SK-N-SH (cell line): ENCODE measurements at regions not wholly inside any gene's neighbourhood (a gene's known extent, or its start where the extent isn't known, plus 50 kb on each side); places are given as distances from the start of the nearest gene placed in this dataset.

Experiments used
- CTCF ChIA-PET: fragments of 300-600, 350-600 bp; formaldehyde crosslinking; extraction: SDS; loops from one replicate; lab custom pipeline; 2021; lab: Yijun Ruan, JAX
- POLR2A ChIA-PET: fragments of 350-600 bp; sonication (Branson Sonifier 250); formaldehyde crosslinking; extraction: SDS; loops from one replicate; lab custom pipeline; 2020; ENCODE audit warnings: antibody characterized with exemption, inconsistent platforms; lab: Yijun Ruan, JAX
- DNase-seq: peaks from one replicate; pipeline ENCODE4 v3.0.0; 2012
- H2AFZ ChIP-seq: fragments of 200-600 bp; sonication (generic); 2 replicates; pipeline ENCODE4 v1.8.1; 2016; ENCODE audit warnings: antibody characterized with exemption, mild to moderate bottlenecking, low read depth
- H3F3A ChIP-seq: fragments of 200-600 bp; sonication (generic); replicated peaks from 2 replicates; pipeline ENCODE3; 2016; ENCODE audit warnings: antibody characterized with exemption, mild to moderate bottlenecking; ENCODE audit not compliant: insufficient read depth
- H3K27ac ChIP-seq, 2 experiments: fragments of 200-500 bp in 1 of 2; fragments of 200-600 bp in 1 of 2; sonication (Bioruptor generic) in 1 of 2; sonication (generic), shearing (Covaris generic) in 1 of 2; 2 replicates each; pipeline versions ENCODE4 v1.5.1 to v1.6.1; 2014 to 2016; ENCODE audit warnings: low read depth in 2 of 2, inconsistent platforms in 1 of 2, low read length in 1 of 2, mild to moderate bottlenecking in 1 of 2, mixed read lengths in 1 of 2
- H3K27me3 ChIP-seq: fragments of 200-600 bp; sonication (generic), shearing (Covaris generic); 2 replicates; pipeline ENCODE4 v1.6.1; 2016; ENCODE audit warnings: mixed run types; ENCODE audit not compliant: insufficient read depth
- H3K36me3 ChIP-seq, 2 experiments: fragments of 200-500 bp in 1 of 2; fragments of 200-600 bp in 1 of 2; sonication (Bioruptor generic) in 1 of 2; sonication (generic) in 1 of 2; replicated peaks in 1 of 2; 2 replicates each; pipeline versions ENCODE3 to v1.5.1; 2014 to 2016; ENCODE audit warnings: low read length in 1 of 2, mild to moderate bottlenecking in 1 of 2; ENCODE audit not compliant: insufficient read depth in 2 of 2, control insufficient read depth in 1 of 2
- H3K4me1 ChIP-seq, 2 experiments: fragments of 200-500 bp in 1 of 2; fragments of 200-600 bp in 1 of 2; sonication (Bioruptor generic) in 1 of 2; sonication (generic), shearing (Covaris generic) in 1 of 2; 2 replicates each; pipeline versions ENCODE4 v1.5.1 to v1.6.1; 2014 to 2016; ENCODE audit warnings: low read depth in 1 of 2, low read length in 1 of 2, mixed run types in 1 of 2; ENCODE audit not compliant: insufficient read depth in 2 of 2, control insufficient read depth in 1 of 2
- H3K4me2 ChIP-seq: fragments of 200-600 bp; sonication (generic), shearing (Covaris generic); 2 replicates; pipeline ENCODE4 v1.6.1; 2017; ENCODE audit warnings: mixed run types
- H3K4me3 ChIP-seq, 2 experiments: fragments of 200-500 bp in 1 of 2; fragments of 200-600 bp in 1 of 2; sonication (Bioruptor generic) in 1 of 2; sonication (generic), shearing (Covaris generic) in 1 of 2; 2 replicates each; pipeline versions ENCODE4 v1.5.1 to v1.8.1; 2014 to 2016; ENCODE audit warnings: low read depth in 2 of 2, inconsistent platforms in 1 of 2, low read length in 1 of 2, mild to moderate bottlenecking in 1 of 2, mixed read lengths in 1 of 2, moderate library complexity in 1 of 2
- H3K79me2 ChIP-seq: fragments of 200-600 bp; sonication (generic); 2 replicates; pipeline ENCODE4 v1.8.1; 2017; ENCODE audit warnings: mild to moderate bottlenecking; ENCODE audit not compliant: insufficient read depth
- H3K9ac ChIP-seq: fragments of 200-600 bp; sonication (generic); 2 replicates; pipeline ENCODE4 v1.6.1; 2017; ENCODE audit warnings: mixed run types
- H3K9me2 ChIP-seq: fragments of 200-600 bp; sonication (generic); 2 replicates; pipeline ENCODE4 v1.6.1; 2017; ENCODE audit warnings: mixed run types
- H3K9me3 ChIP-seq: fragments of 200-600 bp; sonication (generic); 2 replicates; pipeline ENCODE4 v1.6.1; 2017; ENCODE audit warnings: mixed run types, mild to moderate bottlenecking, moderate library complexity
- H4K20me1 ChIP-seq: fragments of 200-600 bp; sonication (generic); 2 replicates; pipeline ENCODE4 v1.6.1; 2017; ENCODE audit warnings: mild to moderate bottlenecking, mixed run types; ENCODE audit not compliant: insufficient read depth
- CHD2 ChIP-seq: fragments of 150-350 bp; IDR thresholded peaks from 2 replicates; pipeline ENCODE4 v1.6.1; 2018; ENCODE audit warnings: low read length; ENCODE audit not compliant: partially characterized antibody
- CTCF ChIP-seq: fragments of 200-600 bp; sonication (generic); IDR thresholded peaks from 2 replicates; pipeline ENCODE4 v1.6.1; 2017; ENCODE audit warnings: antibody characterized with exemption, mild to moderate bottlenecking, moderate library complexity
- EZH2phosphoT487 ChIP-seq: fragments of 200-600 bp; sonication (generic); IDR thresholded peaks from 2 replicates; pipeline ENCODE4 v1.6.1; 2017; ENCODE audit warnings: low read depth, mixed run types, mild to moderate bottlenecking, antibody characterized with exemption, moderate library complexity, borderline replicate concordance
- FOSL2 ChIP-seq: IDR thresholded peaks from 2 replicates; pipeline ENCODE4 v1.4.0; 2012; ENCODE audit warnings: low read depth, mild to moderate bottlenecking, moderate library complexity, borderline replicate concordance
- FOXJ3 ChIP-seq: sonication (generic); formaldehyde crosslinking; IDR thresholded peaks from 2 replicates; pipeline ENCODE4 v1.5.1; 2020; ENCODE audit warnings: mild to moderate bottlenecking, missing genetic modification reagents
- FOXM1 ChIP-seq: IDR thresholded peaks from 2 replicates; pipeline ENCODE4 v1.4.0; 2012; ENCODE audit warnings: low read depth, mild to moderate bottlenecking
- IRF3 ChIP-seq: fragments of 150-350 bp; IDR thresholded peaks from 2 replicates; pipeline ENCODE4 v1.6.1; 2016; ENCODE audit warnings: mild to moderate bottlenecking, low read depth, low read length
- MAX ChIP-seq: IDR thresholded peaks from 2 replicates; pipeline ENCODE4 v1.4.0; 2012; ENCODE audit warnings: low read depth
- MXI1 ChIP-seq: IDR thresholded peaks from 2 replicates; pipeline ENCODE4 v1.6.1; 2012; ENCODE audit warnings: mild to moderate bottlenecking, low read depth, low read length, improper control_type of control experiment
- PBX3 ChIP-seq: IDR thresholded peaks from 2 replicates; pipeline ENCODE4; 2012
- RAD21 ChIP-seq: IDR thresholded peaks from 2 replicates; pipeline ENCODE4 v1.6.1; 2012; ENCODE audit warnings: mild to moderate bottlenecking, low read length
- RCOR1 ChIP-seq: fragments of 150-350 bp; IDR thresholded peaks from 2 replicates; pipeline ENCODE4 v1.6.1; 2017; ENCODE audit warnings: antibody characterized with exemption, low read length
- RFX5 ChIP-seq: IDR thresholded peaks from 2 replicates; pipeline ENCODE4 v1.6.1; 2012; ENCODE audit warnings: mild to moderate bottlenecking, improper control_type of control experiment, low read length
- SIN3A ChIP-seq: IDR thresholded peaks from 2 replicates; pipeline ENCODE4 v1.6.1; 2012; ENCODE audit warnings: low read depth, mild to moderate bottlenecking, low read length, moderate library complexity, borderline replicate concordance
- SMC3 ChIP-seq: IDR thresholded peaks from 2 replicates; pipeline ENCODE4 v1.6.1; 2012; ENCODE audit warnings: low read depth, low read length, improper control_type of control experiment
- TAF1 ChIP-seq: IDR thresholded peaks from 2 replicates; pipeline ENCODE4 v1.6.1; 2012; ENCODE audit warnings: low read depth, mild to moderate bottlenecking, low read length, moderate library complexity, borderline replicate concordance
- TEAD4 ChIP-seq: IDR thresholded peaks from 2 replicates; pipeline ENCODE4 v1.4.0; 2012; ENCODE audit warnings: mild to moderate bottlenecking, borderline replicate concordance; ENCODE audit not compliant: insufficient read depth
- USF1 ChIP-seq: IDR thresholded peaks from 2 replicates; pipeline ENCODE4 v1.4.0; 2012; ENCODE audit warnings: low read depth, borderline replicate concordance
- YY1 ChIP-seq: IDR thresholded peaks from 2 replicates; pipeline ENCODE4 v1.4.0; 2012; ENCODE audit warnings: low read depth, mild to moderate bottlenecking
- WGBS: methylation state at CpG from one replicate; pipeline ENCODE4 v1.1.6; 2017; ENCODE audit warnings: low lambda C conversion rate; 5-methylcytosine and 5-hydroxymethylcytosine counted together

- H3K9me3 ChIP-seq = no peaks in the 10 kb centered on the region
- no peaks in the 10 kb centered on the region for H3K27me3 ChIP-seq
- no peaks in the 10 kb centered on the region for H3K9me2 ChIP-seq
- ChIA-PET POLR2A (no interaction called here), CTCF (interaction anchor here (0.7 to 1.2 kb wide), 2 partner anchors 9 to 1018 kb away, joined by 3 read pairs; no protein-coding TSS in a partner anchor)
- H2AFZ ChIP-seq = no peak overlapping the region
- no peak for DNase-seq
- no peaks in the 10 kb centered on the region for H3K36me3 ChIP-seq
- H4K20me1 ChIP-seq = no peaks in the 10 kb centered on the region
- no peak overlapping the region for H3K4me2 ChIP-seq
- H3K27ac ChIP-seq = no peak overlapping the region
- H3K4me3 ChIP-seq = no peak overlapping the region
- no peaks in the 10 kb centered on the region for H3K79me2 ChIP-seq
- no peaks in the 10 kb centered on the region for H3K4me1 ChIP-seq
- TF ChIP-seq FOXJ3 = no peak
- TF ChIP-seq RCOR1 = no peak
- TF ChIP-seq SIN3A = no peak
- TF ChIP-seq USF1 = no peak
- TF ChIP-seq TAF1 = no peak
- TF ChIP-seq MXI1 = no peak
- no peak for TF ChIP-seq RFX5
- TF ChIP-seq CTCF = no peak
- TF ChIP-seq CHD2 = no peak
- TF ChIP-seq TEAD4 = no peak
- H3K9ac ChIP-seq = no peak overlapping the region
- no peaks in the 10 kb centered on the region for H3F3A ChIP-seq
These were observed 1015.8 kb downstream of the SORCS3 start for GRCh38 chr10:105656856-105657255.

GRCh38 chr10:105650306-105650705 lies 1009.2 kb downstream of the SORCS3 start:
- H3K4me2 ChIP-seq = no peak overlapping the region
- H3K4me1 ChIP-seq = no peaks in the 10 kb centered on the region; a peak in 1 of 4 replicates
- POLR2A ChIA-PET = no interaction called here
- H3K27me3 ChIP-seq = no peaks in the 10 kb centered on the region
- no peaks in the 10 kb centered on the region for H3K9me3 ChIP-seq
- no peak for DNase-seq
- WGBS = 40% methylated on average over 3 of the region's 3 CpGs
- no peaks in the 10 kb centered on the region for H3K36me3 ChIP-seq
- no peak overlapping the region for H3K27ac ChIP-seq
- H4K20me1 ChIP-seq = no peaks in the 10 kb centered on the region
- no peak overlapping the region for H3K4me3 ChIP-seq
- H2AFZ ChIP-seq = no peak overlapping the region
- no peaks in the 10 kb centered on the region for H3F3A ChIP-seq
- CTCF ChIA-PET = no interaction called here
- H3K79me2 ChIP-seq = no peaks in the 10 kb centered on the region
- H3K9me2 ChIP-seq = no peaks in the 10 kb centered on the region
- H3K9ac ChIP-seq = no peak overlapping the region
- TF ChIP-seq TEAD4 (no peak), RAD21 (no peak), YY1 (no peak), TAF1 (no peak), FOXM1 (no peak), IRF3 (no peak), MAX (no peak), PBX3 (no peak), SMC3 (no peak), EZH2phosphoT487 (no peak), FOSL2 (no peak)
